Vagina (tissue), 2 donors: ENCODE measurements at regions not wholly inside any gene's neighbourhood (a gene's known extent, or its start where the extent isn't known, plus 50 kb on each side); places are given as distances from the start of the nearest gene placed in this dataset.

Experiments used
- DNase-seq, 2 donors: peaks; one replicate each; pipeline ENCODE4 v3.0.0-alpha.2; 2017; ENCODE audit errors: extremely low spot score in 2 of 2
- H3K27ac ChIP-seq: fragments of 200-600 bp; sonication (generic); one replicate; pipeline ENCODE4 v1.5.1; 2019
- H3K27me3 ChIP-seq: fragments of 200-600 bp; sonication (generic); one replicate; pipeline ENCODE4 v1.5.1; 2019
- H3K36me3 ChIP-seq, 2 donors: fragments of 200-600 bp; sonication (generic); one replicate each; pipeline ENCODE4 v1.5.1; 2017 to 2019
- H3K4me1 ChIP-seq: fragments of 200-600 bp; sonication (generic); one replicate; pipeline ENCODE4 v1.5.1; 2019
- H3K4me3 ChIP-seq, 2 donors: fragments of 200-600 bp; sonication (generic); 1 replicate in 1 of 2; 2 replicates in 1 of 2; pipeline ENCODE4 v1.5.1; 2016 to 2019
- H3K9me3 ChIP-seq: fragments of 200-600 bp; sonication (generic); one replicate; pipeline ENCODE4 v1.5.1; 2019
- POLR2A ChIP-seq, 2 donors: fragments of 450-650 bp; IDR thresholded peaks; one replicate each; pipeline ENCODE4 v1.6.1; 2017; ENCODE audit warnings: antibody characterized with exemption in 2 of 2, mild to moderate bottlenecking in 2 of 2, moderate library complexity in 2 of 2
- POLR2AphosphoS5 ChIP-seq, 2 donors: sonication (generic); formaldehyde crosslinking; IDR thresholded peaks; one replicate each; pipeline ENCODE4 v1.9.0; 2017; ENCODE audit warnings: antibody characterized with exemption in 2 of 2, mild to moderate bottlenecking in 2 of 2, low read depth in 1 of 2; ENCODE audit not compliant: insufficient read depth in 1 of 2
- intact Hi-C: fragments of 100-400 bp; cut with DNase I; formaldehyde crosslinking; loops from one replicate; pipeline ENCODE4 v1.15.1; 2023
- TF ChIP-seq, protein P1 (sequence below), 3 experiments: fragments of 450-650 bp in 2 of 3; fragments of 200-600 bp in 1 of 3; sonication (generic) in 1 of 3; IDR thresholded peaks; one replicate each; pipeline ENCODE4 v1.5.1; 2017 to 2019; ENCODE audit warnings: antibody characterized with exemption in 3 of 3, mild to moderate bottlenecking in 2 of 3, moderate library complexity in 2 of 3

DNA sequence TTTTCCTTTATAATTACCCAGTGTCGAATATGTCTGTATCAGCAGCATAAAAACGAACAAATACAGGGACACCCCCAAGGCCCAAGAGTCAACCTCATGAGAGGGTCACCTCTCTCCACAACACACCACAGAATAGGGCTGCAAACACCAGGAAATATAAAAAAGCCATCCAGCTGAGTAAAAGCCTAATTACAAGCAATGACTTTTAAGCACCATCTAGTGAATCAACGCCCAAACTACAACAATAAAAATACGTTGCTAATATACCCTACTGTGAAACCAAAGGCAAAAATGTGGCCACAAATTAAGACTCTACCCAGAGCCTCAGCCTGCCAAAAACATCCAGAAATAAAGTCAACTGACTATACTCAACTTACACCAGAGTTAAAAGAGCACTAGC lies 817.9 kb upstream of the NEGR1 start:
- H3K36me3 ChIP-seq, result no peaks in the 10 kb centered on the region
- no peak for DNase-seq
- H3K9me3 ChIP-seq, result no peaks in the 10 kb centered on the region
- intact Hi-C loops, result no loop called here
- H3K4me1 ChIP-seq, result no peaks in the 10 kb centered on the region
- TF ChIP-seq, protein P1, sequence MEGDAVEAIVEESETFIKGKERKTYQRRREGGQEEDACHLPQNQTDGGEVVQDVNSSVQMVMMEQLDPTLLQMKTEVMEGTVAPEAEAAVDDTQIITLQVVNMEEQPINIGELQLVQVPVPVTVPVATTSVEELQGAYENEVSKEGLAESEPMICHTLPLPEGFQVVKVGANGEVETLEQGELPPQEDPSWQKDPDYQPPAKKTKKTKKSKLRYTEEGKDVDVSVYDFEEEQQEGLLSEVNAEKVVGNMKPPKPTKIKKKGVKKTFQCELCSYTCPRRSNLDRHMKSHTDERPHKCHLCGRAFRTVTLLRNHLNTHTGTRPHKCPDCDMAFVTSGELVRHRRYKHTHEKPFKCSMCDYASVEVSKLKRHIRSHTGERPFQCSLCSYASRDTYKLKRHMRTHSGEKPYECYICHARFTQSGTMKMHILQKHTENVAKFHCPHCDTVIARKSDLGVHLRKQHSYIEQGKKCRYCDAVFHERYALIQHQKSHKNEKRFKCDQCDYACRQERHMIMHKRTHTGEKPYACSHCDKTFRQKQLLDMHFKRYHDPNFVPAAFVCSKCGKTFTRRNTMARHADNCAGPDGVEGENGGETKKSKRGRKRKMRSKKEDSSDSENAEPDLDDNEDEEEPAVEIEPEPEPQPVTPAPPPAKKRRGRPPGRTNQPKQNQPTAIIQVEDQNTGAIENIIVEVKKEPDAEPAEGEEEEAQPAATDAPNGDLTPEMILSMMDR (IDR thresholded peaks at IDR 0.05), result no peak
- TF ChIP-seq POLR2A (IDR thresholded peaks at IDR 0.05) (no peak), POLR2AphosphoS5 (IDR thresholded peaks at IDR 0.05; ENCODE audit: insufficient read depth in 1 of 2, low read depth in 1 of 2) (no peak)
- no peaks in the 10 kb centered on the region for H3K27me3 ChIP-seq
- no peak overlapping the region for H3K27ac ChIP-seq
- no peak overlapping the region for H3K4me3 ChIP-seq

DNA sequence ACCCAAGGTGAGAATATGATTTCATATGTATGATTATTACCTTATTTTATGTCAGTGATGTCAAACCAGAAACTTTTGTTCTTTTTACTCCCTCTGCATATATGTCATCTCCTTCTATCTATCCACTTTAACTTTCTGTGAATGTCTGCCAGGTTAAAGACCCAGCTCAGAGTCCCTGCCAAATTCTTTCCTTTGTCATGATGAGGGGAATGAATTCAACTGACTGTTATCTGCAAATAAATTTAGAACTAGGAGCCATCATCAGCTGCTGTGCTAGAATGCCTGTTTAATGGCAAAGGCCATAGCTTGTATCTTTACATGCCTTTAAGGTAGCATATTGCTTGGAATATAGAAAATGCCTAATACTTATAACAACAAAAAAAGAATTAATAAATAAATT lies 815.6 kb upstream of the NEGR1 start:
- intact Hi-C loops, result no loop called here
- DNase-seq, result no peak
- TF ChIP-seq POLR2A (IDR thresholded peaks at IDR 0.05) (no peak), POLR2AphosphoS5 (IDR thresholded peaks at IDR 0.05; ENCODE audit: insufficient read depth in 1 of 2, low read depth in 1 of 2) (no peak)
- TF ChIP-seq, protein P1 (IDR thresholded peaks at IDR 0.05), result no peak

DNA sequence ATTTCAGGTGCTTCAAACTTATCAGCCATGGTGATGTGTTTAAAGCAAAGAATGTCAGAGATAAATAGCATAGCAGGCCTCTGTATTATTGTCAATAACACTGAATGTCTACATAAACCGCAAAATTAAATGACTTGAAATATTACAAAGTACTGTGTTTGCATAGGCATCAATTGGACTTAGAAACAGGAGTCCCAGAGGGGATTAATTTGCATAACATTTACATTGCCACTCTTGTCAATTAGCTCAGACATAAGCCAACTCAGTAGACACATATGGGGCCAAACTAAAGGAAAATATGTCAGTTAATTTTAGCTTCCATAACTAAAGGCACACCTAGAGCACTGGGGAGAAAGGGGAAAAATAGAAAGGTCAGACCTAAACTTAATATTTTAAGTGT lies 814.5 kb upstream of the NEGR1 start:
- Histone ChIP-seq H3K27me3 (no peaks in the 10 kb centered on the region), H3K4me3 (no peak overlapping the region), H3K9me3 (no peaks in the 10 kb centered on the region), H3K4me1 (no peaks in the 10 kb centered on the region), H3K36me3 (no peaks in the 10 kb centered on the region), H3K27ac (no peak overlapping the region)
- DNase-seq, result no peak
- intact Hi-C loops, result no loop called here
- no peak for TF ChIP-seq POLR2AphosphoS5 (IDR thresholded peaks at IDR 0.05; ENCODE audit: insufficient read depth in 1 of 2, low read depth in 1 of 2)
- no peak for TF ChIP-seq POLR2A (IDR thresholded peaks at IDR 0.05)
- TF ChIP-seq, protein P1 (IDR thresholded peaks at IDR 0.05), result no peak

More for the DNA sequence above, 815.6 kb upstream of the NEGR1 start:
- Histone ChIP-seq H3K36me3 (no peaks in the 10 kb centered on the region), H3K4me1 (no peaks in the 10 kb centered on the region), H3K27me3 (no peaks in the 10 kb centered on the region), H3K9me3 (no peaks in the 10 kb centered on the region), H3K27ac (no peak overlapping the region), H3K4me3 (no peak overlapping the region)

DNA sequence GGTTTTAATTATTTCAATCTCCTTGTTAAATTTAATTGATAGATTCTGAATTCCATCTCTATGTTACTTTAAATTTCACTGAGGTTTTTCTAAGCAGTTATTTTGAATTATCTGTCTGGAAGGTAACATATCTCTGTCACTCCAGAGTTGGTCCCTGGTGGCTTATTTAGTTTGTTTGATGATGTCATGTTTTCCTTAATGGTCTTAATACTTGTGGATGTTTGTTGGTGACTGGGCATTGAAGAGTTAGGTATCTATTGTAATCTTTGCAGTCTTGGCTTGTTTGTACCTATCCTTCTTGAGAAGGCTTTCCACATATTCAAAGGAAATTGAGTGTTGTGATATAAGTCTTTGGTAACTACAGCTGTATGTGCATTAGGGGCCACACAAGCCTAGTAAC lies 810.0 kb upstream of the NEGR1 start:
- H3K27ac ChIP-seq, result no peak overlapping the region
- no peaks in the 10 kb centered on the region for H3K27me3 ChIP-seq
- H3K36me3 ChIP-seq, result no peaks in the 10 kb centered on the region
- no peak for DNase-seq
- TF ChIP-seq, protein P1 (IDR thresholded peaks at IDR 0.05), result no peak
- TF ChIP-seq POLR2AphosphoS5 (IDR thresholded peaks at IDR 0.05; ENCODE audit: insufficient read depth in 1 of 2, low read depth in 1 of 2) (no peak), POLR2A (IDR thresholded peaks at IDR 0.05) (no peak)
- H3K9me3 ChIP-seq, result no peaks in the 10 kb centered on the region
- no peak overlapping the region for H3K4me3 ChIP-seq
- intact Hi-C loops, result no loop called here
- no peaks in the 10 kb centered on the region for H3K4me1 ChIP-seq

DNA sequence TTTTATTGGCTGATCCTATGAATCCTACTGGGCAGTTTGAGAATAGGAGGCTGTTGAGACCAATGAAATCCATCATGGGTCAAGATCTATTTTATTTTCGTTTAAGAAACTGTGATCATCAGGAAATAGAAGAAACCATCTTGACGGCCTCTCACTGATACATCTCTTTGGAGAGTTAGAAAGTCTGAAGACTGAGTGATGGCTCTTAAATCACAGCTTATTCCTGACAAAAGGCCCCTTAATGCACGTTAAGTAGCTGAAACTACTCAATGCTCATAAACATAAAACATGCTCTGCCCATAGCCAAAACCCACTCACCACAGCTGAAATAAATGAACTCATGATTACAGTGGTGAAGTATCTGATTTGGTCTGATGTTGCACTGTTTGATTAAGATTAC lies 784.5 kb upstream of the NEGR1 start:
- no peaks in the 10 kb centered on the region for H3K36me3 ChIP-seq
- no peak for TF ChIP-seq POLR2A (IDR thresholded peaks at IDR 0.05)
- no peak for TF ChIP-seq POLR2AphosphoS5 (IDR thresholded peaks at IDR 0.05; ENCODE audit: insufficient read depth in 1 of 2, low read depth in 1 of 2)
- DNase-seq, result no peak
- no peak overlapping the region for H3K27ac ChIP-seq
- H3K27me3 ChIP-seq, result no peaks in the 10 kb centered on the region
- H3K4me1 ChIP-seq, result no peaks in the 10 kb centered on the region
- intact Hi-C loops, result no loop called here
- no peaks in the 10 kb centered on the region for H3K9me3 ChIP-seq
- H3K4me3 ChIP-seq, result no peak overlapping the region
